Peyer's patch (tissue), 4 donors: ENCODE measurements at regions not wholly inside any gene's neighbourhood (a gene's known extent, or its start where the extent isn't known, plus 50 kb on each side); places are given as distances from the start of the nearest gene placed in this dataset.
"Not testable (repeated sequence)": the region's sequence is repeated elsewhere in the genome, so short reads cannot be mapped to it uniquely, and the experiment has no call there.

ENCODE experiments used
- CTCF ChIP-seq, 6 experiments: fragments of 450-650 bp in 4 of 6; fragments of 200-600 bp in 2 of 6; sonication (generic) in 1 of 6; IDR thresholded peaks; one replicate each; pipeline ENCODE4 v1.5.1; 2017 to 2019; ENCODE audit warnings: antibody characterized with exemption in 6 of 6, mild to moderate bottlenecking in 3 of 6, moderate library complexity in 1 of 6
- POLR2A ChIP-seq, 2 donors: fragments of 450-650 bp; IDR thresholded peaks; one replicate each; pipeline ENCODE4 v1.5.1; 2017; ENCODE audit warnings: antibody characterized with exemption in 2 of 2, mild to moderate bottlenecking in 2 of 2, moderate library complexity in 2 of 2

- peak in 1 of 6 experiments; percentile 9 for TF ChIP-seq CTCF (IDR thresholded peaks at IDR 0.05)
- TF ChIP-seq POLR2A (IDR thresholded peaks at IDR 0.05) = not testable (repeated sequence)
These were observed 421.0 kb downstream of the RPIA start for GRCh38 chr2:89112434-89112833.
